Kidney (tissue), 13 donors: ENCODE measurements at regions not wholly inside any gene's neighbourhood (a gene's known extent, or its start where the extent isn't known, plus 50 kb on each side); places are given as distances from the start of the nearest gene placed in this dataset.
A peak's percentile ranks its signal among the peaks of the same experiment; 100 is the strongest.

Source experiments
- DNase-seq, 5 donors: peaks; one replicate each; pipeline ENCODE4 v3.0.0-alpha.2; 2013 to 2020
- FAIRE-seq: peaks from 2 replicates; lab custom pipeline; 2012; peaks lifted over from hg19 to GRCh38; lab: Jason Lieb, UNC
- H3K27ac ChIP-seq, 2 donors: one replicate each; pipeline ENCODE4 v1.7.0; 2013; ENCODE audit warnings: low read depth in 2 of 2, low read length in 2 of 2, inconsistent platforms in 1 of 2
- H3K27me3 ChIP-seq: one replicate; pipeline ENCODE4 v1.7.1; 2013; ENCODE audit warnings: low read length, inconsistent platforms; ENCODE audit not compliant: control insufficient read depth, insufficient read depth
- H3K36me3 ChIP-seq, 3 donors: one replicate each; pipeline versions ENCODE4 v1.7.0 to v1.7.1; 2013; ENCODE audit warnings: low read length in 3 of 3, control low read depth in 1 of 3, inconsistent platforms in 1 of 3; ENCODE audit not compliant: insufficient read depth in 3 of 3, control insufficient read depth in 2 of 3
- H3K4me1 ChIP-seq, 3 donors: one replicate each; pipeline versions ENCODE4 v1.7.0 to v1.7.1; 2013; ENCODE audit warnings: low read length in 3 of 3, inconsistent platforms in 1 of 3, low read depth in 1 of 3; ENCODE audit not compliant: control insufficient read depth in 2 of 3, insufficient read depth in 2 of 3
- H3K4me3 ChIP-seq, 3 donors: one replicate each; pipeline versions ENCODE4 v1.7.0 to v1.8.1; 2013; ENCODE audit warnings: low read length in 3 of 3, control low read depth in 1 of 3, inconsistent platforms in 1 of 3
- H3K9ac ChIP-seq, 3 donors: one replicate each; pipeline versions ENCODE4 v1.7.0 to v1.7.1; 2013; ENCODE audit warnings: low read length in 3 of 3, control low read depth in 1 of 3, inconsistent platforms in 1 of 3
- H3K9me3 ChIP-seq, 3 donors: one replicate each; pipeline versions ENCODE4 v1.7.0 to v1.7.1; 2013; ENCODE audit warnings: low read length in 3 of 3, control low read depth in 1 of 3, inconsistent platforms in 1 of 3; ENCODE audit not compliant: control insufficient read depth in 2 of 3, insufficient read depth in 1 of 3
- intact Hi-C: fragments of 100-400 bp; cut with DNase I; formaldehyde crosslinking; loops from one replicate; pipeline ENCODE4 v1.11.1; 2022
- TF ChIP-seq, protein P1 (sequence below): IDR thresholded peaks from 3 replicates; pipeline ENCODE4 v1.5.1; 2012; ENCODE audit warnings: mild to moderate bottlenecking, moderate library complexity, borderline replicate concordance; ENCODE audit not compliant: insufficient read depth; ENCODE audit errors: extremely low read depth
- donor health status: control.
- donor health status: control.
- donor health status: control.
- donor health status: control.
- donor health status: control.
- donor health status: DM: yes; HTN: yes; CAD: no.
- donor health status: Normal renal cell carcinoma (clear cell type).

- no peaks in the 10 kb centered on the region for H3K36me3 ChIP-seq
- intact Hi-C loops: no loop called here
- FAIRE-seq: no peak
Observed at GRCh38 chr6:30405934-30406333, 61.0 kb downstream of the RPP21 start.

GRCh38 chr6:30409184-30409583, 64.2 kb downstream of the RPP21 start:
- intact Hi-C loops: no loop called here
- DNase-seq (no peak), FAIRE-seq (no peak)
- no peaks in the 10 kb centered on the region for H3K27me3 ChIP-seq
- H3K9ac ChIP-seq: no peak overlapping the region
- no peaks in the 10 kb centered on the region for H3K9me3 ChIP-seq
- no peak overlapping the region for H3K4me3 ChIP-seq
- H3K4me1 ChIP-seq: no peaks in the 10 kb centered on the region
- H3K27ac ChIP-seq: no peak overlapping the region
- TF ChIP-seq, protein P1, sequence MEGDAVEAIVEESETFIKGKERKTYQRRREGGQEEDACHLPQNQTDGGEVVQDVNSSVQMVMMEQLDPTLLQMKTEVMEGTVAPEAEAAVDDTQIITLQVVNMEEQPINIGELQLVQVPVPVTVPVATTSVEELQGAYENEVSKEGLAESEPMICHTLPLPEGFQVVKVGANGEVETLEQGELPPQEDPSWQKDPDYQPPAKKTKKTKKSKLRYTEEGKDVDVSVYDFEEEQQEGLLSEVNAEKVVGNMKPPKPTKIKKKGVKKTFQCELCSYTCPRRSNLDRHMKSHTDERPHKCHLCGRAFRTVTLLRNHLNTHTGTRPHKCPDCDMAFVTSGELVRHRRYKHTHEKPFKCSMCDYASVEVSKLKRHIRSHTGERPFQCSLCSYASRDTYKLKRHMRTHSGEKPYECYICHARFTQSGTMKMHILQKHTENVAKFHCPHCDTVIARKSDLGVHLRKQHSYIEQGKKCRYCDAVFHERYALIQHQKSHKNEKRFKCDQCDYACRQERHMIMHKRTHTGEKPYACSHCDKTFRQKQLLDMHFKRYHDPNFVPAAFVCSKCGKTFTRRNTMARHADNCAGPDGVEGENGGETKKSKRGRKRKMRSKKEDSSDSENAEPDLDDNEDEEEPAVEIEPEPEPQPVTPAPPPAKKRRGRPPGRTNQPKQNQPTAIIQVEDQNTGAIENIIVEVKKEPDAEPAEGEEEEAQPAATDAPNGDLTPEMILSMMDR: no peak
- no peaks in the 10 kb centered on the region for H3K36me3 ChIP-seq

More at GRCh38 chr6:30405934-30406333, 61.0 kb downstream of the RPP21 start:
- no peak overlapping the region for H3K9ac ChIP-seq
- H3K4me1 ChIP-seq: no peaks in the 10 kb centered on the region
- H3K27me3 ChIP-seq: no peaks in the 10 kb centered on the region
- H3K4me3 ChIP-seq: no peak overlapping the region
- no peaks in the 10 kb centered on the region for H3K9me3 ChIP-seq
- TF ChIP-seq, protein P1: no peak
- DNase-seq: no peak
- H3K27ac ChIP-seq: no peak overlapping the region

- DNase-seq (peak; percentile 20 to 73 (median 41)), FAIRE-seq (no peak)
- intact Hi-C loops: no loop called here
Observed at GRCh38 chr6:30411515-30412207, 66.7 kb downstream of the RPP21 start.

More at GRCh38 chr6:30411515-30412207, 66.7 kb downstream of the RPP21 start:
- no peaks in the 10 kb centered on the region for H3K4me1 ChIP-seq
- H3K9ac ChIP-seq: no peak overlapping the region
- no peak overlapping the region for H3K4me3 ChIP-seq
- TF ChIP-seq, protein P1: peak; percentile 41
- H3K27me3 ChIP-seq: no peaks in the 10 kb centered on the region
- H3K27ac ChIP-seq: no peak overlapping the region
- no peaks in the 10 kb centered on the region for H3K36me3 ChIP-seq
- no peaks in the 10 kb centered on the region for H3K9me3 ChIP-seq
